GM23338 (cell line): ENCODE measurements at regions not wholly inside any gene's neighbourhood (a gene's known extent, or its start where the extent isn't known, plus 50 kb on each side); places are given as distances from the start of the nearest gene placed in this dataset.
"Not testable (repeated sequence)": the region's sequence is repeated elsewhere in the genome, so short reads cannot be mapped to it uniquely, and the experiment has no call there.

Experiments
- ATAC-seq: fragments of 200-7000 bp; cut with Tn5 transposase; 3 replicates; pipeline ENCODE4 v1.9.1; 2020
- DNase-seq: peaks from one replicate; pipeline ENCODE4 v3.0.0-alpha.2; 2015; ENCODE audit warnings: low spot score
- H2AFZ ChIP-seq: fragments of 200-600 bp; sonication (generic); 2 replicates; pipeline ENCODE4 v1.8.0; 2016; ENCODE audit warnings: antibody characterized with exemption, mild to moderate bottlenecking, moderate library complexity
- H3F3A ChIP-seq: fragments of 200-600 bp; sonication (generic); replicated peaks from 2 replicates; pipeline ENCODE4 v1.8.0; 2017; ENCODE audit warnings: antibody characterized with exemption, mixed run types, low read depth
- H3K27ac ChIP-seq: fragments of 200-600 bp; sonication (generic); 2 replicates; pipeline ENCODE4 v1.6.1; 2016; ENCODE audit warnings: low read depth
- H3K27me3 ChIP-seq: fragments of 200-600 bp; sonication (generic); 2 replicates; pipeline ENCODE4 v1.8.0; 2016; ENCODE audit warnings: mild to moderate bottlenecking, mixed run types, moderate library complexity; ENCODE audit not compliant: insufficient read depth
- H3K36me3 ChIP-seq: fragments of 200-600 bp; sonication (generic); 2 replicates; pipeline ENCODE4 v1.8.0; 2016; ENCODE audit warnings: mild to moderate bottlenecking; ENCODE audit not compliant: insufficient read depth
- H3K4me1 ChIP-seq: fragments of 200-600 bp; sonication (generic); 2 replicates; pipeline ENCODE4 v1.8.0; 2016; ENCODE audit warnings: mild to moderate bottlenecking, moderate library complexity; ENCODE audit not compliant: insufficient read depth
- H3K4me2 ChIP-seq: fragments of 200-600 bp; sonication (generic); 2 replicates; pipeline ENCODE4 v1.7.1; 2017; ENCODE audit warnings: mixed run types
- H3K4me3 ChIP-seq: fragments of 200-600 bp; sonication (generic); 2 replicates; pipeline ENCODE4 v1.6.1; 2016; ENCODE audit warnings: mixed run types
- H3K79me2 ChIP-seq: fragments of 200-600 bp; sonication (generic); replicated peaks from 2 replicates; pipeline ENCODE4 v1.8.0; 2017; ENCODE audit warnings: mild to moderate bottlenecking; ENCODE audit not compliant: insufficient read depth
- H3K9me2 ChIP-seq: fragments of 200-600 bp; sonication (generic); 2 replicates; pipeline ENCODE4 v1.8.0; 2017; ENCODE audit not compliant: insufficient read depth
- H4K20me1 ChIP-seq: fragments of 200-600 bp; sonication (generic); replicated peaks from 2 replicates; pipeline ENCODE4 v1.8.0; 2017; ENCODE audit warnings: mild to moderate bottlenecking; ENCODE audit not compliant: insufficient read depth
- H3K27ac Mint-ChIP-seq: 2 replicates; pipeline ENCODE4 v1.8.0; 2020; ENCODE audit warnings: inconsistent platforms, mild to moderate bottlenecking, moderate library complexity, mixed read lengths
- H3K27me3 Mint-ChIP-seq: 3 replicates; pipeline ENCODE4 v1.8.0; 2022; ENCODE audit warnings: low read depth, mild to moderate bottlenecking, moderate library complexity, mixed read lengths, inconsistent platforms; ENCODE audit not compliant: insufficient read depth, poor library complexity
- H3K36me3 Mint-ChIP-seq: 3 replicates; pipeline ENCODE4 v1.8.0; 2021; ENCODE audit warnings: low read depth, mild to moderate bottlenecking, inconsistent platforms, moderate library complexity, mixed read lengths
- H3K4me1 Mint-ChIP-seq: 3 replicates; pipeline ENCODE4 v1.8.0; 2020; ENCODE audit warnings: mild to moderate bottlenecking, inconsistent platforms, mixed read lengths
- H3K4me3 Mint-ChIP-seq: 3 replicates; pipeline ENCODE4 v1.8.0; 2021; ENCODE audit warnings: moderate library complexity, mild to moderate bottlenecking, inconsistent platforms, mixed read lengths
- H3K9me3 Mint-ChIP-seq: 3 replicates; pipeline ENCODE4 v1.8.0; 2020; ENCODE audit warnings: moderate library complexity, mild to moderate bottlenecking, inconsistent platforms, mixed read lengths
- CREB1 ChIP-seq: fragments of 250-450 bp; sonication (Bioruptor Pico); IDR thresholded peaks from 2 replicates; pipeline ENCODE4 v1.5.0; 2020; ENCODE audit warnings: low read depth, mild to moderate bottlenecking, moderate library complexity
- CTCF ChIP-seq, 2 experiments: fragments of 200-600 bp in 1 of 2; sonication (generic) in 1 of 2; conservative IDR thresholded peaks; 2 replicates each; pipeline versions ENCODE4 v1.5.1 to v1.6.1; 2016 to 2017; ENCODE audit warnings: antibody characterized with exemption in 2 of 2, low read depth in 2 of 2, mild to moderate bottlenecking in 2 of 2, moderate library complexity in 1 of 2
- ETS1 ChIP-seq: IDR thresholded peaks from 2 replicates; pipeline ENCODE4 v1.6.1; 2016; ENCODE audit warnings: antibody characterized with exemption
- EZH2phosphoT487 ChIP-seq: fragments of 200-600 bp; sonication (generic); IDR thresholded peaks from one replicate; pipeline ENCODE4 v1.8.1; 2018; ENCODE audit warnings: antibody characterized with exemption; ENCODE audit not compliant: unreplicated experiment
- JUNB ChIP-seq: IDR thresholded peaks from one replicate; pipeline ENCODE4 v1.6.1; 2016; ENCODE audit warnings: antibody characterized with exemption; ENCODE audit not compliant: unreplicated experiment
- POLR2AphosphoS5 ChIP-seq: IDR thresholded peaks from 2 replicates; pipeline ENCODE4 v1.6.1; 2016; ENCODE audit warnings: antibody characterized with exemption, low read depth
- REST ChIP-seq: IDR thresholded peaks from one replicate; pipeline ENCODE4 v1.6.1; 2018; ENCODE audit warnings: antibody characterized with exemption; ENCODE audit not compliant: unreplicated experiment
- STAT1 ChIP-seq: IDR thresholded peaks from one replicate; pipeline ENCODE4 v1.6.1; 2016; ENCODE audit warnings: antibody characterized with exemption; ENCODE audit not compliant: unreplicated experiment
- ZNF114 ChIP-seq: fragments of 250-450 bp; sonication (Bioruptor Pico); IDR thresholded peaks from 2 replicates; pipeline ENCODE4 v1.5.0; 2020; ENCODE audit warnings: mild to moderate bottlenecking, moderate library complexity
- ZNF331 ChIP-seq: fragments of 250-450 bp; sonication (Bioruptor Pico); IDR thresholded peaks from 2 replicates; pipeline ENCODE4 v1.5.0; 2020; ENCODE audit warnings: low read depth, mild to moderate bottlenecking, moderate library complexity
- ZNF462 ChIP-seq: fragments of 250-450 bp; sonication (Bioruptor Pico); IDR thresholded peaks from 2 replicates; pipeline ENCODE4 v1.5.0; 2020; ENCODE audit warnings: mild to moderate bottlenecking, moderate library complexity

GRCh38 chrX:127221821-127222220 lies 402.3 kb downstream of the PRR32 start:
- DNase-seq, ATAC-seq, H3K9me2 ChIP-seq, H3K4me2 ChIP-seq, H3K4me1 ChIP-seq, H2AFZ ChIP-seq, H4K20me1 ChIP-seq, H3K27ac Mint-ChIP-seq, H3K4me3 ChIP-seq, H3F3A ChIP-seq, H3K27me3 ChIP-seq, H3K79me2 ChIP-seq, H3K36me3 ChIP-seq, H3K27ac ChIP-seq, H3K27me3 Mint-ChIP-seq, H3K4me3 Mint-ChIP-seq, H3K4me1 Mint-ChIP-seq: not testable (repeated sequence)
- Mint-ChIP-seq H3K36me3 (peaks cover 24% of the 10 kb centered on the region), H3K9me3 (peaks cover 33% of the 10 kb centered on the region)

GRCh38 chrX:127243654-127244053 lies 424.1 kb downstream of the PRR32 start:
- H3K4me1 ChIP-seq = no peaks in the 10 kb centered on the region
- no peaks in the 10 kb centered on the region for H3F3A ChIP-seq
- no peak overlapping the region for H3K4me2 ChIP-seq
- H3K27ac ChIP-seq = no peak overlapping the region
- no peaks in the 10 kb centered on the region for H3K9me2 ChIP-seq
- no peak overlapping the region for H2AFZ ChIP-seq
- no peaks in the 10 kb centered on the region for H3K79me2 ChIP-seq
- no peak overlapping the region for H3K4me3 ChIP-seq
- ATAC-seq = no peak
- no peaks in the 10 kb centered on the region for H4K20me1 ChIP-seq
- H3K27ac Mint-ChIP-seq = no peak overlapping the region
- no peak for DNase-seq
- H3K27me3 ChIP-seq = no peaks in the 10 kb centered on the region
- H3K36me3 ChIP-seq = no peaks in the 10 kb centered on the region
- H3K4me1 Mint-ChIP-seq = no peaks in the 10 kb centered on the region
- peaks cover 6% of the 10 kb centered on the region; the same call in 1 of the 3 replicates for H3K36me3 Mint-ChIP-seq
- peaks cover 11% of the 10 kb centered on the region; the same call in 2 of the 3 replicates for H3K9me3 Mint-ChIP-seq
- H3K4me3 Mint-ChIP-seq = no peak overlapping the region
- H3K27me3 Mint-ChIP-seq = no peaks in the 10 kb centered on the region
- no peak for TF ChIP-seq CREB1 (CRISPR knock-in tag)
- TF ChIP-seq POLR2AphosphoS5 = no peak
- no peak for TF ChIP-seq JUNB
- no peak for TF ChIP-seq ZNF462 (CRISPR knock-in tag)
- no peak for TF ChIP-seq ZNF114 (CRISPR knock-in tag)
- TF ChIP-seq ETS1 = no peak
- TF ChIP-seq STAT1 = no peak
- no peak for TF ChIP-seq EZH2phosphoT487
- no peak for TF ChIP-seq CTCF (conservative IDR thresholded peaks at IDR 0.05; ENCODE audit: low read depth in 2 of 2)
- no peak for TF ChIP-seq REST
- no peak for TF ChIP-seq ZNF331 (CRISPR knock-in tag)
